GM18519 (cell line): ENCODE measurements at regions not wholly inside any gene's neighbourhood (a gene's known extent, or its start where the extent isn't known, plus 50 kb on each side); places are given as distances from the start of the nearest gene placed in this dataset.

Experiments
- ATAC-seq: cut with Tn5 transposase; IDR thresholded peaks from one replicate; pipeline ENCODE4 v1.9.1; 2021; ENCODE audit warnings: mild to moderate bottlenecking, moderate library complexity; ENCODE audit not compliant: unreplicated experiment, low FRiP score

DNA sequence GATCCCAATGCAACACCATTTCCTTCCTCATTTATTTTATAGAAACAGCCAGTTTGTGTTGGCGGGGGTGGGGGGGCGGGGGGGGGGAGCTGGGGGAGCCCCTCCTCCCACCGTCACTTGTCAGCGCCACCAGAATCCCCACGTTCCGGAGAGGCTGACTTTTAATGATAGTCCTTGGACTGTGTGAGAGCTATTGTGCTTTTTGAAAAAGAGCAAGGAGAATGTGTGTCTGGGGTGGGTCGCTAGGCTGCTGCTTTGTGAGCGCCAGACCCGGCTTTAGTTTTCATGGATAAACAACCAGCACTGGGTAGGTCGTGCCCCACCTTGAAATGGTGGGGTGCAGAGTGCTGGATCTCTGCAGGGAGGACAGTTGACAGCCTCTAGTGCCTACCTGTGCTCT lies 135.0 kb upstream of the ONECUT1 start:
- ATAC-seq, result no peak

DNA sequence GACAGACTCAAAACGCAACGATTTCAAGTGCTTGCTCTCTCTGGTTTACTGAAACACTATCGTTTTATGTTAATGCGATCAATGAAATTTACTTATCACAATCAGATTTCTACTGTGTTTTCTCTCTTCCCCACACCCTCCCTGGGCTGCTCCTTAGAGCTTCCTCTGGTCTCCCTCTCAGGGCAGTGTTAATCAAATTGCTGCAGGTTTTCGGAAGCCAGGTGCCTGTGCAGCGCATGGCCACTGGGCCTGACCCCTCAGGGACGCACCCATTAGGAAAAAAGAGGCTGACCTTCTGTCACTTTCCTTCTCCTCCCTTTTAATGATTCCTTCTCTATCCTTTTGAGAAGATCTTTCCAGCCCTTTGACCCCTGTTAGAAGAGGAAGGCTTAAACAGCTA lies 134.5 kb upstream of the ONECUT1 start:
- no peak for ATAC-seq

DNA sequence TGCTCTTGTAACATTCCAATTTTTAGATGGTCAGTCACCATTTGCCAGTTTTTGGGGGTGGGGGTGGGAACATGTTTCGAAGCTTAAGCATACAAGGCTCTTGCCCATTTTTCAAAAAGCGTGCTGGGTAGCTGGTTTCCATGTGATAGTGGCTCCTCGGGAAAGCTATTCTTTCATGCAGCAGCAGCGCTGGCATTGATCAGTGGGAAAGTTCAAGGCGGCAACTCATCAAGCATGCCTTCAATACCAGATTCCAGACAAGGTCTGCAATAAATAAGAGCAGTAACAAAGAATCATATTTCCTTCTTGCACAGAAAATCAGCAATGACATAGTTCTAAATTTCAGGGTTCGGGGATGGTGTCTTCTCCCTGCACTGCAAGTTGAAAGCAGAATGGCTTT lies 133.5 kb upstream of the ONECUT1 start:
- ATAC-seq, result no peak

DNA sequence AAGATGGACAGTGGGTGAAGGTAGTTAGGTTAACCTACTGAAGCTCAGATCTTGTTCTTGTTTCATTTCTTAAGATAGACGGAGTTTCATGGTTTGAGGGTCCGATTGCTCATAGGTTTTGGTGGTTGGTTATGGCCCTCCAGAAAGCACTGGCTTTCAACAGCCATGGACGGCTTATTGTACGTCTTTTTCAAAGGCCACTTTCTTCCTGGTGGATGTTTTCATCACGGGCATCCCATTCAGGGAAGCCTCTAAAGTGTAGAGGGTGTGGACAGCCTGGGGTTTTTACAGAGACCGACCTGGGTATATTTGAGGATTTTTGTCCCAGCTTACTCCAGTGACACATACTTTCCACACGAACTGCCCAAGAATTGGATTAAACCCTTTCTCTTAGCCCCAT lies 132.7 kb upstream of the ONECUT1 start:
- no peak for ATAC-seq

DNA sequence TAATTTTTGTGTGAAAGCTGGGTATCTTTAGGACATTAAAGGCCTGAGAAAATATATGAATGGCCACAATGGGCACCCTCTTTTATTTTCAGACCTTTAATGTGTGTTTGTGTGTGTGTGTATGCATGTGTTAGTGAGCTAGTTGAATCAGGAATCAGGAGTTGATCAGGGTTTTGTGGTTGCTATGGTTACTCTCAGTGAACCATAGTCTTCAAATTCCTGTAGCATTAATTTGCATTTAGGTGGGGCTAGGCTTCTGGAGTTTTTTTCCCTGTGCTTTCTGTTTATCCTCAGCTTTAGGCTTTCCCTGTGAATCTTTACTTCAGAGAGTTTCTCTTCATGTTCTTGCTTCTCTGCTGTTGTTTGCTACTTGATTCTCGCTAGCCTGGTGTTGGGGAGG lies 122.0 kb upstream of the ONECUT1 start:
- ATAC-seq, result no peak

DNA sequence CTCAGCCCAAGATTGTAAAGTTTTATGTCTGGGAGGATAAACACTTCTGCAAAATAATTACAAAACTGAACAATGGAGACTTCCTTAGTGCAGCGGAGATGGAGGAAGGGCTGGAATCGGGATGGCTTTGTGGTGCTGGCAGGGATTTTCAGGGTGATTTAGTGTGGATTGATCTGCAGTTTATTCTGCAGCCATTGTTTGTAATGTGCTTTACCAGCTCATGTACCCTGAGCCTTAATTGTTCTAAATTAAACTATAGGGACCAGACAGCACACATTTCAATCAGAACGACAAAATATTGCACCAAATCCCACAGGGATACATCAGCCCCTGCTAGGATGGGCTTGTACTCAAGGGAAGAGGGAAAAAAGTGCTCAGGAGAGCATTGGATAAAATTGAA lies 103.2 kb upstream of the ONECUT1 start:
- ATAC-seq, result no peak

DNA sequence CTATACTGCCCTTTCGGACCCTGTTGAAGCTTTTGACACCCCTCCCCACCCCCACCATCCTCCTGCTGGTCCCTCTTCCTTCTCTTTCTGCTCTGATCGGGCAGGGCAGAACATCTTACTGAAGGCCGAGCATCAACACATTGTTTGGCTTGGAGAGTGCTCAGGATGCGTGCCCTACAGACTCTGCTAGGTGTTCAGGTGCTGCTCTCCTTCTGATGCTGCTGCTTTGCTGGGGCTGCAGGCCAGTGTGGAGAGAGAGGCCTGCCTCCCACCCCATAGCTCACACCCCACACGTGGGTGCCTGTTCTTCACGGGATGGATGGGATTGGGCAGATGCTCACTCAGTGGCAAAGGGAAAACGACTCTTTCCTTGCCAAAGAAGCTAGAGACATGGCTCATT lies 89.8 kb upstream of the ONECUT1 start:
- ATAC-seq, result no peak

DNA sequence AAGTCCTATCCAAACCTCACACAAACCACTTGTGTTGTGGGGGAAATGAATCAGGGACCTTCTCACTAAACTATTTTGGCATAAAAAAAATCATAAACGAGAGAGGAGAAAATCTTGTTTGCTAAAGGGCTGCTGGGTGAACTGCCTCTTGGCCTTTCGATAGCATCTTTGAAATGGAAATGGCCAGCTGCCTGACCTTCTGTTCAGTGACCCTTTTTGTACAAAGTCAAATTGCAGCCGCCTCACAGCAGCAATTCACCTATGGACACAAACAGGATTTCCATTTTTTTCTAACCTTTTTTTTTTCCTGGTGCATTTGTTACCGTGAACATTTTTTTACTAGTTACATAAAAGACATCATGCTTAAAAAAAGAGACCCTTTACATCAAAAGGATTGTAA lies 89.0 kb upstream of the ONECUT1 start:
- ATAC-seq, result no peak

DNA sequence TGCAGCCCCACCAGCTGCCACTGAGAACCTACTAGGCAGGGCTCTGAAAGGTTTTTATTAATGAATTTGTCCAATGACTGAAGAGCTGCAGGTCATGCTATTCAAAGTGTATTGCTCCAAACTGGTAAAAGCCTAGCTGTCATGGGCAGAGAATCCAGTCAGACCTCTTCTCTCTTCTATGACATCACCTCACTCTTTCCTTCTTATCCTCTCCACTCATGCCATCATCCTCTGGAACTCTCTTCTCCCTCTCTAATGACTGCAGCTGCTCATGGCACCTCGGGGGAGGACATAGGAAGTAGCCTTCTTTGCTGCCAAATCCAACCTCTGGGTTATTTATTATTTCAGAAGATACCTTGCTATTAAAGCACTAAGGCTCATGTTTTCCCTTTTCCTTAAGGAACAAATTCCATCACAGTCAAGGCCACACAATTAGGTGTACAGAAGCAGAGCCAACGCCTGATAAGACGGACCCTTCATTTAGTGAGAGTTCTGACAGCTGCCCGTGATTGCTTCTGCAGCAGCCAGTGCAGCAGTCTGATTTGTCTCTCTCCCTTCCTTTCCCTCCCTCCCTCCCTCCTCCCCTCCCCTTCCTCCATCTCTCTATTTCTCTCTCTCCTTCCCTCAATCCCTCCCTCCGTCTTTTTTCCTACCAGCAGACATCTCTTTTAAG lies 87.0 kb upstream of the ONECUT1 start:
- ATAC-seq, result no peak

DNA sequence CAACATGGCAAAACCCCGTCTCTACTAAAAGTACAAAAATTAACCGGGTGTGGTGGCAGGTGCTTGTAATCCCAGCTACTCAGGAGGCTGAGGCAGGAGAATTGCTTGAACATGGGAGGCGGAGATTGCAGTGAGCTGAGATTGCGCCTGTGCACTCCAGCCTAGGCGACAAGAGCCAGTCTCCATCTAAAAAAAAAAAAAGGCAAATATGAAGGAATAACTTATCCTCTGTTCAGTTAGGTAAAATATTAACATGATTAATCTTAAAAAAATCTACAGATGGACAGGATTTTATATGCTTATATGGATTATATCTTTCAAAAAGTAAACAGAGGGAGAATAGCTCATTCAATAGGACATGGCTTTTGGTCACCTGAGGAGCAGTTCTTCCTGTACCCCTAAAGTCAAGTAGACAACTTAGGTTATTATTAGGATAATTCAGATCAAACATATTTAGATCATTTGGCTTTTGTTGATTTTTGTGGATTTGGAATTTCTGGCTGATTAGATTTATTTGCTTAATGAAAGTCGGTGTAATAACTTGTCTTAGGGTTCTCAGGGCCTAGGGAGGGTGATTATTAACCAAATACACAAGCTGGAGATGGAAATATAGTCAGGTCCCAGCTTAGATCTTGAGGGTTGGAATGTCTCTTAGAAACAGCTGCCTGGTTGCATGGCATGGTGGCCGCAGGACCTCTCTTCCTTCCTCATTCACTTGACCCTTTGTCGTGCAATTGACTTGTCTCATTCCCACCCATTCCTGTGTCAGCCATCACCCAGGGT lies 82.1 kb upstream of the ONECUT1 start:
- ATAC-seq, result no peak

DNA sequence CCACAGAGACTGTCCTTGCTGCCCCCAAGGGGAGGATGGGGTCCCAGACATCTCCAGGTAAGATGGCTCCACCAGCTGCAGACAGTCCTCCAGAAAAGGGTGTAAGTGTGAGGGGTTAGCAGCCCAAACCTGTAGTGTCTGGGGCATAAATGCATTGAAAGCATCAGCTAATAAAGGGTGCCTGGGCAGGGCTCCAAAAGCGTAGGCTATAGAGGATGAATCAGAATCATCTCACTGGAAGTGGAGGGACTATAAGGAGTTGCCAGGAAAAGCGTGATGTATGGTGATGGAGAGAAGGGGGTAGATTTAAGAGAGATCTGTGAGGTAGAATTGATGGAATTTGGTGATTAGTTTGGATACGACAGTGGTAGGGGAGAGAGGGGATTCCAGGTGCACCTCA lies 79.9 kb upstream of the ONECUT1 start:
- no peak for ATAC-seq

DNA sequence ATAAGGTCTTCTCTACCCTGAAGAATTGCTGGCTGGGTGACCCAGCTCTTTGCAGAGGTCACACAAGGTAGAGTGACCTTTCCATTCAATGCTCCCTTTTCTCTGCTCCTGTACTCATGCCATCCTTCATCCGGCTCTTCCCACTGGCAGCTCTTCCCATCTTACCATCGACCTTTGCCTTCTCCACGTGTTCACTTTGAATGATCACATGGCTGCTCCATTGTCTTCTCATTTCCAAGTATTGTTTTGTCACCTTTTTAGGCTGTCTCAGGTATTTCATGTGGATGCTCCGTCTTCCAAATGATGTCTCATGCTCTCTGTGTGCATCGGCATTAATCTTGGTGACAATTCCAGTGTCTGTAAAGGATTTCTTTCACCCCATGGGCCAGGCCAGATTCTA lies 76.6 kb upstream of the ONECUT1 start:
- no peak for ATAC-seq

DNA sequence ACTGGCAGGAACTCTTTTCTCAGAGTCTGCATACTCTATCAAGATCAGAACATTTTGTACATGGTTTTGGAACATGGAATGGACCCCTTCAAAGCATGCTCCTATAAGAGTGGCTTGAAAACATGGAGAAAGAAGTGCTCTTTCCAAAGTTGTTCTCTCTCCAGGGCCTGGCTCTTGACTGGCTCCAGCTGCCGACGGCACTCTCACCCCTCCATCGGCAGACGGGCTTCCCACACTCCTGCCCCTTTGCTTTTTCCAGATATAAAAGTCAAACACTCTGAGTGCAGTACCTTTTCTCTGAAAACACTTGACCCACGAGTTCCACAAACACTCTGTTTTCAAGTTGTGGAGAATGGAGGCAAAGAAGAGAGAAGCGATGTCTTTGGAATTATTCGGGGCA lies 72.5 kb upstream of the ONECUT1 start:
- no peak for ATAC-seq

DNA sequence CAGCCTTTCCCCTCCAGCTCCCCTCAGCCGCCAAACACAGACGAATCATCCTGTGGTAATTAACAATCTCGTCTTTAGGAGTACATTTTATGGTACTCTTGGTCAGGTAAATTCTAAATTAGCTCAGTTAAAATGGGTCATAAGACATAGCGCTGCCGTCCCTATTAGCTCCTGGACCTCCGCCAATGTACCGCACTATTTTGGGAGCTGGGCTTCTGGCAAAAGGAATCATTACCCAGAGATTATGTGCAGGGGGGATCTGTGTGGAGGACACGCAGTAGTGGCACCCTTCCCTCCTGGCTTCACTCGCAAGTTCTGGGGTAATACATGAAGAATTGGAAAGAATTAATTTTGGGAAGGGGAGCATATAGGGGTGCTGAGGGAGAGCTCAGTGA lies 68.6 kb upstream of the ONECUT1 start:
- no peak for ATAC-seq

DNA sequence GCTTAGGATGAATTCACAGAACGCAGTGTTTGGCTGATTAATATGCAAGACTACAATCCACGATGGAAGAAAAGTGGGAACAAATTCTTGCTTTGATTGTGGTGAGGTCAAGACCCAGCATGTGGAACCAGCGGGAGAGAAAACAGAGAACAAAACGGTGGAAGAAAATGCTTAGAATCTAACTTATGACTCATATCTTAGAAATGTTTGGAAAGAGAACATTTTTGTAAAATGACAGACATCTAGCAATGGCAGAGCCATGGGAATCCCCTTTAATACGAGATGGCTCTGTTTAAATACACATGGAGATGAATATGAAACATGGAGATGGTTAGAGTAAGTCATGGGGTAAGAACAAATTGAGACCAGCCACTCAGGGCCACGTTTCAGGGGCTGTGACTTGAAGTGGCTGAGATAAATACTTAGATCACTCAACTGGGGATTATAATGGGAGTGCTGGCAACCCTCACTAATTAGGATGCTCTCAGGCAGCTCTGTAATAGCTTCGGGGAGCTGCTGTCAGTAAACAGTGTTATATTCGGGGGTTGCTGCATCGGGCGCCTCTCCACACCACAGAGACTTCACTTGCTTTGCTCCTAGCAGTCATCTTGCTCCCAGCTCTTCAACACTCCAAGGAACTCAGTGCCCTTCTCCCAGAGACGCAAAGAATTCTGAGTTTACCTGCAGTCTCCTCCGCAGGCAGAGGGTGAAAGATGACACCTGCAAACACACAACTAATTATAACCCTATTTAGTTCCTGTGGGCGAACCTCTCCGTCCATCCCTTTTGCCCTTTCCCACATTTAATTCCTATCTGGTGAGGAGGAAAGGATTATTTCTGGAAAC lies 68.0 kb upstream of the ONECUT1 start:
- ATAC-seq, result no peak

DNA sequence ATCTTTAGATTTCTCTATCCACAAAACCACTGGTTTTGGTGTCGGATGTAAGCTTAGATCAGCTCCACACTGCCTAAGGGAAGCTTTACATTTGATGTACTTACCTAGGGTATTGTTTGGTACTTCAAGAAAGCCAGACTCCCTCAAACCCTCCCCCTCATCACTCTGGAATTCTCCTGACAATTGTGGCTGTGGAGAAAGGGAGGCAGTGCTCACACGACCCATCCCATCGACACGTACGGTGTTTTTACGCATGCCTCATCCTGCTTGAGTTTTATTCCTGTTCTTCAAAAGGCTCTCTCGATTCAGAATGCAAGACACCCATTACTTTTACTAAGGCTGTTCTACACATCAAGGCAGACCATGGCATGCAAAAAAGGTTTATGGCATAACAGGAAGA lies 67.3 kb upstream of the ONECUT1 start:
- no peak for ATAC-seq

DNA sequence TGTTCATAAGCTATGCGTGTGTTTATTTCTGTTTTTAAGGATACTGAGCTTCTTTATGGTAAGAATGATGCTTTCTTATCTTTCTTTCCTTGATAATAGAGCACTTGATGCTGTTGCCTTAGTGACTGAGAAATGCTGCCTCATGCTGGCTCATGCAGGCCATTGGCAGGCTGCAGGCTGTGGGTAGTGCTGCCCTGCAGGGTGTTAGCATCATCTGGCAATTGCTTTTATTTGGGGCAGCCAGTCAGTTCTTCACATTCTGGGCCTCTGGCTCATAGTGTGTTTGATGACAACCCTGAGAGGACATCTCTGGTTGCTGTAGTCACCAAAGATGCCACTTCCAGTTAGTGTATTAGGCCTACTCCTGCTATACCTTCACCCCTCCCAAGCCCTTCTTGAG lies 66.2 kb upstream of the ONECUT1 start:
- no peak for ATAC-seq

DNA sequence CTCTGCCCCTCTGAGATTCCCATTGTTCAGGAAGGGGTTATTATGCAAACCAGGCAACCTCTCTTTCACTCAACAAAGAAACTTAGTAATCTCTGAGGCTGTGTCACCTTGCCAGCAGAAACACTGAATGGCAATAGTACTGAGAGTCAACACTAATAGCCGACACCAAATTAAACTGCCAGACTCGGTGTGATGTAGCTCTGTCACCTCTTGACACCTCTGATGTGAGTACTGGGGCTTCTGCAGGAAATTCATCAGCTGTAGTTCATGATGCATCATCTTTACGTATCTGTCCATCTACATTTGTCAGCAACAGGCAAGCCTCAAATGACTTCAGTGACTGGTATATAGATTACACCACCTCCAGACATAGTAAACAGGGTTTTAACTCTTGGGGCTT lies 65.0 kb upstream of the ONECUT1 start:
- no peak for ATAC-seq

DNA sequence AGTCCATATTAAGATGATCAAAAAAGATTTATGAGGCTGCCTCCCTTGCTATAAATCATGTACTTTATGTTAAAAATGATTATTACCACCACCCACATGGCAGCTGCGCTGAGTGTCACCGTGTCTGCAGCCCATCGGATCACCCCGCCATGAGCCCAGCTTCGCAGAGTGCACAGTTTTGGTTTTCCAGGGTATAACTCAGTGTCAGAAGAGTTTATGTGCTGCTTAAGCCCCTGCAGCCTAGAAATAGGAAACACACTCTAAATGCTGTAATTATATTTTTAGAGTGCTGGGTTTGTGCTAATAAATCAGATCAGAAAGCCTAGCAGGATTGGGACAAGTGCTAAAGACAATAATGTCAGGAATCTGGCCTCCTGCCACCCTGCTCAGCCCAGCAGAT lies 54.7 kb upstream of the ONECUT1 start:
- ATAC-seq, result no peak
